ENCODE measurements at regions not wholly inside any gene's neighbourhood (a gene's known extent, or its start where the extent isn't known, plus 50 kb on each side); places are given as distances from the start of the nearest gene placed in this dataset.

GRCh38 chr2:126978333-126978732 lies 79.6 kb downstream of the TEX51 start:
- Histone ChIP-seq H3K4me1 (ENCODE audit: control insufficient read depth, insufficient read depth, low read length) (no peaks in the 10 kb centered on the region), H3K9me3 (ENCODE audit: control insufficient read depth, insufficient read depth, low read depth, low read length) (no peaks in the 10 kb centered on the region), H3K36me3 (ENCODE audit: control insufficient read depth in 2 of 2, insufficient read depth in 1 of 2, low read length in 2 of 2) (no peaks in the 10 kb centered on the region), H3K4me3 (ENCODE audit: low read depth, low read length) (no peak overlapping the region), H3K27ac (ENCODE audit: extremely low read depth, low read depth, low read length) (no peak overlapping the region)
- TF ChIP-seq ZNF184 (tag by site-specific recombination; IDR thresholded peaks at IDR 0.05): no peak
- TF ChIP-seq ZNF529 (tag by site-specific recombination; IDR thresholded peaks at IDR 0.05; ENCODE audit: insufficient replicate concordance): no peak
- TF ChIP-seq GLI2 (tag by site-specific recombination; IDR thresholded peaks at IDR 0.05; ENCODE audit: borderline replicate concordance, low read depth): no peak
- TF ChIP-seq ZNF398 (tag by site-specific recombination; IDR thresholded peaks at IDR 0.05): no peak
- ChIA-PET CTCF (no interaction called here), POLR2A (no interaction called here)

DNA sequence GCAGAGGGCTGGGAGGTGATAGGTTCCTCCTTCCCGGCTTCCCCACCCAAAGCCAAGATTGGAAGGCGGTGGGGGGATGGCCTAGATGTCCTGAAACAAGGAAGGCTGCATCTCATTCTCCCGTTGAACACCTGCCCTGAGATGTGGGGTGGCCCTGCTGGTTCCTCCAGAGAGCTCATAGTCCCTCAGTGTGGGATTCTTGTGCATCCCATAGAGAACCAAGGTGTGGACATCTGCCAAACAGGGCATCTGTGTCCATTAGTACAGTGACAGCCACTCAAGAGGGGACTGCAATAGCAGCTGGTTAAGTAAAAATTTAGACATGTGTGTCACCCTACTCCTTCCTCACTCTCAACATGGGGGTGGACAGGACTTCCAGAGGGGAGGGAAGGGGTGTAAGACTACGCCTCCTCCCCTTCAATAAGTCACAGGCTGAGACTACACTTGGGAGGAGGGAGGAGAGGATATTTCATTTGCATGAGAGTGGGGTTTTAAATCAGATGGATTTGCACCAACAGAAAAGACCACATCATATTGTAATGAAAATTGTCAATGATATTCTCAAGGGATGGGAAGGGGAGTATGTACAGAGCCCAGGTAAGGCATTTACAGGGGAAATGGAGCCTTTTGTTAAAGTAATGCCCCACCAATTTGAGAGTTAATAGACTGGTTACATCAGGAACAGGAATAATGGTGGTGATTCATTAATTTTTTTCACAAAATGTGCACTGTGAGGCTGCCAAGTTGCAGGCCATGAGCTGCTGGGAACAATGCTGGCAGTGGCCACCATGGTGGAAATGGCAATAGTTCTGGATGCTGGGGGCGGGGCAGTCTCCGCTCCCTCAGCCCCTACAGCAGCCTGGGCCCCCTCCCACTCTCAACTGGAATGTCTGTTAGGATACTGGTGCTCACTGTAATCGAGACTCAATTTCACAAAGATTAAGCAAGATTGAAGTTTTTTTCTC lies 80.6 kb downstream of the TEX51 start:
- POLR2A ChIA-PET: no interaction called here
- TF ChIP-seq ZNF670 (tag by site-specific recombination; IDR thresholded peaks at IDR 0.05; ENCODE audit: low read depth) (no peak), MEIS1 (CRISPR knock-in tag; IDR thresholded peaks at IDR 0.05; ENCODE audit: borderline replicate concordance) (no peak), SETDB1 (IDR thresholded peaks at IDR 0.05; ENCODE audit: insufficient read length, low read length) (no peak), OVOL3 (tag by site-specific recombination; IDR thresholded peaks at IDR 0.05) (no peak), ZNF513 (tag by site-specific recombination; IDR thresholded peaks at IDR 0.05) (no peak)
- no peaks in the 10 kb centered on the region for H3K9me3 ChIP-seq (ENCODE audit: control insufficient read depth, insufficient read depth, low read depth, low read length)
- no peaks in the 10 kb centered on the region for H3K36me3 ChIP-seq (ENCODE audit: control insufficient read depth in 2 of 2, insufficient read depth in 1 of 2, low read length in 2 of 2)
- no peak overlapping the region for H3K4me3 ChIP-seq (ENCODE audit: low read depth, low read length)
- no peak overlapping the region for H3K27ac ChIP-seq (ENCODE audit: extremely low read depth, low read depth, low read length)
- H3K4me1 ChIP-seq (ENCODE audit: control insufficient read depth, insufficient read depth, low read length): no peaks in the 10 kb centered on the region
- CTCF ChIA-PET: interaction anchor here (2.0 kb wide), 1 partner anchor 8 kb away, joined by 5 read pairs; no protein-coding TSS in a partner anchor

DNA sequence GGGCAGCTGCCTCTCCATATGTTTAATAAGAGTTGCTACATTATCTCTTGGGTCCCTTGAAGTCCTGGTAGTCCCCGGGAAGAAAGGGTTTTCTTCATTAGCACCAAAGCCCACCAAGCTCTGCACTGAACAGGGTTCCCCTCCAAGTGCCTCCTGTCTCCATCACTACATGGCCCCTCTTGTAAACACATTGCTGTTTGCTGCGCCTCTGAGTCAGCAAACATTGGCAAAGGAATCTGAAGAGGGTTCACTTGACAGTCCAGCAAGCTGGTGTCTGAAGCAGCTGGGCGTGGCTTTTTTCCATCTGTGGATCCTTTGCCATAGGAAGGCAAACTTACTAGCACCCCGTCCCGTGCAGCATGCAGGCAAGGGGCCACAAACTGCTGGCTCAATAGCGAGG lies 82.8 kb downstream of the TEX51 start:
- Histone ChIP-seq H3K4me3 (ENCODE audit: low read depth, low read length) (no peak overlapping the region), H3K27ac (ENCODE audit: extremely low read depth, low read depth, low read length) (no peak overlapping the region)
- POLR2A ChIA-PET: no interaction called here
- no peak for TF ChIP-seq ZNF354C (tag by site-specific recombination; IDR thresholded peaks at IDR 0.05; ENCODE audit: borderline replicate concordance, low read depth)
- no peak for TF ChIP-seq ZNF645 (tag by site-specific recombination; IDR thresholded peaks at IDR 0.05)
- no peak for TF ChIP-seq ZNF704 (tag by site-specific recombination; IDR thresholded peaks at IDR 0.05)
- TF ChIP-seq, protein P1, sequence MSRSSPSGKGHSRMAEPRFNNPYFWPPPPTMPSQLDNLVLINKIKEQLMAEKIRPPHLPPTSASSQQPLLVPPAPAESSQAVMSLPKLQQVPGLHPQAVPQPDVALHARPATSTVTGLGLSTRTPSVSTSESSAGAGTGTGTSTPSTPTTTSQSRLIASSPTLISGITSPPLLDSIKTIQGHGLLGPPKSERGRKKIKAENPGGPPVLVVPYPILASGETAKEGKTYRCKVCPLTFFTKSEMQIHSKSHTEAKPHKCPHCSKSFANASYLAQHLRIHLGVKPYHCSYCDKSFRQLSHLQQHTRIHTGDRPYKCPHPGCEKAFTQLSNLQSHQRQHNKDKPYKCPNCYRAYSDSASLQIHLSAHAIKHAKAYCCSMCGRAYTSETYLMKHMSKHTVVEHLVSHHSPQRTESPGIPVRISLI (tag by site-specific recombination; IDR thresholded peaks at IDR 0.05): no peak
- no peak for TF ChIP-seq ZNF639 (tag by site-specific recombination; IDR thresholded peaks at IDR 0.05)
- no peak for TF ChIP-seq ZNF785 (tag by site-specific recombination; IDR thresholded peaks at IDR 0.05)
- TF ChIP-seq, protein P2, sequence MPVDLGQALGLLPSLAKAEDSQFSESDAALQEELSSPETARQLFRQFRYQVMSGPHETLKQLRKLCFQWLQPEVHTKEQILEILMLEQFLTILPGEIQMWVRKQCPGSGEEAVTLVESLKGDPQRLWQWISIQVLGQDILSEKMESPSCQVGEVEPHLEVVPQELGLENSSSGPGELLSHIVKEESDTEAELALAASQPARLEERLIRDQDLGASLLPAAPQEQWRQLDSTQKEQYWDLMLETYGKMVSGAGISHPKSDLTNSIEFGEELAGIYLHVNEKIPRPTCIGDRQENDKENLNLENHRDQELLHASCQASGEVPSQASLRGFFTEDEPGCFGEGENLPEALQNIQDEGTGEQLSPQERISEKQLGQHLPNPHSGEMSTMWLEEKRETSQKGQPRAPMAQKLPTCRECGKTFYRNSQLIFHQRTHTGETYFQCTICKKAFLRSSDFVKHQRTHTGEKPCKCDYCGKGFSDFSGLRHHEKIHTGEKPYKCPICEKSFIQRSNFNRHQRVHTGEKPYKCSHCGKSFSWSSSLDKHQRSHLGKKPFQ (tag by site-specific recombination; IDR thresholded peaks at IDR 0.05): no peak
- no peak for TF ChIP-seq ZNF571 (tag by site-specific recombination; IDR thresholded peaks at IDR 0.05)
- TF ChIP-seq ZNF112 (tag by site-specific recombination; IDR thresholded peaks at IDR 0.05): no peak
- no peak for TF ChIP-seq ZNF600 (tag by site-specific recombination; IDR thresholded peaks at IDR 0.05)
- no peak for TF ChIP-seq ZNF423 (tag by site-specific recombination; IDR thresholded peaks at IDR 0.05)

More for the DNA sequence above, 82.8 kb downstream of the TEX51 start:
- CTCF ChIA-PET: interaction anchor here (2.0 kb wide), 1 partner anchor 10 kb away, joined by 5 read pairs; no protein-coding TSS in a partner anchor
- Histone ChIP-seq H3K9me3 (ENCODE audit: control insufficient read depth, insufficient read depth, low read depth, low read length) (no peaks in the 10 kb centered on the region), H3K4me1 (ENCODE audit: control insufficient read depth, insufficient read depth, low read length) (no peaks in the 10 kb centered on the region), H3K36me3 (ENCODE audit: control insufficient read depth in 2 of 2, insufficient read depth in 1 of 2, low read length in 2 of 2) (no peaks in the 10 kb centered on the region)
